A549 (cell line): ENCODE measurements at regions not wholly inside any gene's neighbourhood (a gene's known extent, or its start where the extent isn't known, plus 50 kb on each side); places are given as distances from the start of the nearest gene placed in this dataset.

Experiments
- ATAC-seq, 2 experiments: fragments of 200-7000 bp in 1 of 2; fragments of >200 bp in 1 of 2; cut with Nextera tagmentation in 1 of 2; cut with Tn5 transposase in 1 of 2; 3 replicates each; pipeline versions ENCODE4 v1.8.0 to v1.9.1; 2018 to 2020; ENCODE audit warnings: mild to moderate bottlenecking in 1 of 2, moderate library complexity in 1 of 2
- CTCF ChIA-PET: fragments of 300-600 bp; sonication (Branson Sonifier 250); formaldehyde crosslinking; extraction: SDS; loops from one replicate; lab custom pipeline; 2021; ENCODE audit warnings: antibody characterized with exemption, inconsistent platforms; lab: Yijun Ruan, JAX
- POLR2A ChIA-PET: fragments of 350-600 bp; formaldehyde crosslinking; extraction: SDS; loops from one replicate; lab custom pipeline; 2021; ENCODE audit warnings: antibody characterized with exemption, inconsistent platforms; lab: Yijun Ruan, JAX
- DNase-seq, 2 experiments: peaks; one replicate each; pipeline versions ENCODE4 v3.0.0 to v3.0.0-alpha.2; 2011 to 2016; ENCODE audit warnings: low read depth in 1 of 2, low spot score in 1 of 2
- FAIRE-seq: peaks from 2 replicates; lab custom pipeline; 2011; peaks lifted over from hg19 to GRCh38; lab: Jason Lieb, UNC
- H3K27ac ChIP-seq, 2 experiments: fragments of >200 bp; sonication (Bioruptor Twin); formaldehyde crosslinking; 3 replicates each; pipeline ENCODE4 v1.5.1; 2016 to 2017
- H3K4me1 ChIP-seq: fragments of >200 bp; sonication (Bioruptor Twin); formaldehyde crosslinking; 3 replicates; pipeline ENCODE4 v1.6.1; 2016
- H3K4me2 ChIP-seq: fragments of >200 bp; sonication (Bioruptor Twin); formaldehyde crosslinking; 3 replicates; pipeline ENCODE4 v1.6.1; 2016
- H3K4me3 ChIP-seq: fragments of >200 bp; sonication (Bioruptor Twin); formaldehyde crosslinking; 3 replicates; pipeline ENCODE4 v1.5.1; 2016
- H3K9me3 ChIP-seq: fragments of >200 bp; sonication (Bioruptor Twin); formaldehyde crosslinking; 3 replicates; pipeline ENCODE4 v1.6.1; 2016
- EHMT2 ChIP-seq: fragments of 200-600 bp; sonication (generic); IDR thresholded peaks from 2 replicates; pipeline ENCODE4 v1.6.1; 2016; ENCODE audit warnings: antibody characterized with exemption, low read depth, mild to moderate bottlenecking, moderate library complexity
- GATA3 ChIP-seq: IDR thresholded peaks from 2 replicates; pipeline ENCODE4 v1.6.1; 2012; ENCODE audit warnings: borderline replicate concordance
- HOXB13 ChIP-seq: fragments of 250-450 bp; sonication (Bioruptor Pico); IDR thresholded peaks from 2 replicates; pipeline ENCODE4 v1.5.0; 2020; ENCODE audit warnings: low read depth, mild to moderate bottlenecking, moderate library complexity
- HOXB5 ChIP-seq: fragments of 250-450 bp; sonication (Bioruptor Pico); IDR thresholded peaks from 2 replicates; pipeline ENCODE4 v1.5.0; 2020; ENCODE audit warnings: mild to moderate bottlenecking, moderate library complexity
- MYC ChIP-seq: IDR thresholded peaks from 2 replicates; pipeline ENCODE4 v1.6.1; 2012; ENCODE audit warnings: mild to moderate bottlenecking, inconsistent platforms, low read length, improper control_type of control experiment, borderline replicate concordance
- NR3C1 ChIP-seq: fragments of >200 bp; sonication (Bioruptor Twin); formaldehyde crosslinking; IDR thresholded peaks from 3 replicates; pipeline ENCODE4 v1.6.1; 2017
- PHF8 ChIP-seq: fragments of 200-600 bp; sonication (generic); IDR thresholded peaks from 2 replicates; pipeline ENCODE4 v1.6.1; 2016; ENCODE audit warnings: low read depth, mild to moderate bottlenecking, antibody characterized with exemption, moderate library complexity, borderline replicate concordance
- POLR2AphosphoS2 ChIP-seq: conservative IDR thresholded peaks from 2 replicates; pipeline ENCODE4 v1.6.1; 2012; ENCODE audit warnings: low read length, improper control_type of control experiment, inconsistent platforms
- RCOR1 ChIP-seq: fragments of 150-350 bp; IDR thresholded peaks from 2 replicates; pipeline ENCODE4 v1.6.1; 2014; ENCODE audit warnings: antibody characterized with exemption, low read length, low read depth
- TP53 ChIP-seq: fragments of 250-450 bp; sonication (Bioruptor Pico); IDR thresholded peaks from 2 replicates; pipeline ENCODE4 v1.5.0; 2021; ENCODE audit warnings: mild to moderate bottlenecking, moderate library complexity
- ZC3H11A ChIP-seq: fragments of 450-650 bp; IDR thresholded peaks from 2 replicates; pipeline ENCODE4 v1.6.1; 2014; ENCODE audit warnings: antibody characterized with exemption, mild to moderate bottlenecking
- ZFP36 ChIP-seq: fragments of 450-650 bp; IDR thresholded peaks from 2 replicates; pipeline ENCODE4 v1.6.1; 2014; ENCODE audit warnings: borderline replicate concordance; ENCODE audit not compliant: partially characterized antibody
- WGBS: methylation state at CpG from one replicate; pipeline ENCODE4 v1.1.6; 2017; ENCODE audit errors: missing lambda C conversion rate; 5-methylcytosine and 5-hydroxymethylcytosine counted together
- TF ChIP-seq, protein P1 (sequence below): IDR thresholded peaks from 2 replicates; pipeline ENCODE4 v1.6.1; 2012
- TF ChIP-seq, protein P2 (sequence below): fragments of 200-600 bp; sonication (generic); IDR thresholded peaks from 2 replicates; pipeline ENCODE4 v1.6.1; 2016; ENCODE audit warnings: antibody characterized with exemption, mild to moderate bottlenecking, moderate library complexity
- TF ChIP-seq, protein P3 (sequence below): fragments of 150-350 bp; IDR thresholded peaks from 2 replicates; pipeline ENCODE4 v1.6.1; 2014; ENCODE audit warnings: low read depth, mild to moderate bottlenecking, low read length
- TF ChIP-seq, protein P4 (sequence below): IDR thresholded peaks from 2 replicates; pipeline ENCODE4 v1.6.1; 2012
- TF ChIP-seq, protein P5 (sequence below): IDR thresholded peaks from 2 replicates; pipeline ENCODE4 v1.6.1; 2012; ENCODE audit warnings: low read depth, borderline replicate concordance
- TF ChIP-seq, protein P6 (sequence below): fragments of >200 bp; sonication (Bioruptor Twin); formaldehyde crosslinking; IDR thresholded peaks from 3 replicates; pipeline ENCODE4 v1.5.1; 2016

DNA sequence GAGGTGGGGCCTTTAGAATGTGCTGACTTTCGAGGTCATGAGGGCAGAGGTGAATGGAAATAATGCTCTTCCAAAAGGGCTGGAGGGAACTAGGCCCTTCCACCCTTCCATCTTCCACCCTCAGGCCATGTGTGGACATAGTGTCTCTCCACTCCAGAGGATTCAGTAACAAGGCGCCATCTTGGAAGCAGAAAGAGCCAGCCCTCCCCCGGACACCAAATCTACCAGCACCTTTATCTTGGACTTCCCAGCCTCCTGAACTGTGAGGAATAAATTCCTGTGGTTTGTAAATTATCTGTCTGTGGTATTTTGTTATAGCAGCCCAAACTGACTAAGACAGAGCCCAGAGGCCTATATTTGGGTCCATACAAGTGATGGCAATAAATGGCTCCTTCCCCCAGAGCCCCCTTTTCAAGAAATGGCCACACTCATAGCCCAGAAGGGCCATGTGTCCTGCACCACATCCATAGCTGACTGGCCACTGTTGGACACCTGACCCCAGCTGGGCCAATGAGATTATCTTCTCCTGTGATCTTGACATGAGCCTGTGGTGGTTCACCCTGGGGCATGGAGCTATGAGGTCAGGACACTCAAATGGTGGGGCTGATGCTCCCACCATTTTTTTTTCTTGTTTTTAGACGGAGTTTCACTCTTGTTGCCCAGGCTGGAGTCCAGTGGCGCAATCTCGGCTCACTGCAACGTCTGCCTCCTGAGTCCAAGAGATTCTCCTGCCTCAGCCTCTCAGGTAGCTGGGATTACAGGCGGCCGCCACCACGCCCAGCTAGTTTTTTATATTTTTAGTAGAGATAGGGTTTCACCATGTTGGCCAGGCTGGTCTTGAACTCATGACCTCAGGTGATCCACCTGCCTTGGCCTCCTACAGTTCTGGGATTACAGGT, 114.9 kb downstream of the RRAGC start:
- no peak overlapping the region for H3K4me2 ChIP-seq
- ChIA-PET POLR2A (no interaction called here), CTCF (interaction anchor here (0.7 kb wide), 1 partner anchor 1023 kb away, joined by 3 read pairs; no protein-coding TSS in a partner anchor)
- ATAC-seq (no peak), FAIRE-seq (no peak), DNase-seq (no peak)
- 59% methylated on average over 10 of the region's 10 CpGs for WGBS
- no peak for TF ChIP-seq RCOR1
- TF ChIP-seq, protein P1, sequence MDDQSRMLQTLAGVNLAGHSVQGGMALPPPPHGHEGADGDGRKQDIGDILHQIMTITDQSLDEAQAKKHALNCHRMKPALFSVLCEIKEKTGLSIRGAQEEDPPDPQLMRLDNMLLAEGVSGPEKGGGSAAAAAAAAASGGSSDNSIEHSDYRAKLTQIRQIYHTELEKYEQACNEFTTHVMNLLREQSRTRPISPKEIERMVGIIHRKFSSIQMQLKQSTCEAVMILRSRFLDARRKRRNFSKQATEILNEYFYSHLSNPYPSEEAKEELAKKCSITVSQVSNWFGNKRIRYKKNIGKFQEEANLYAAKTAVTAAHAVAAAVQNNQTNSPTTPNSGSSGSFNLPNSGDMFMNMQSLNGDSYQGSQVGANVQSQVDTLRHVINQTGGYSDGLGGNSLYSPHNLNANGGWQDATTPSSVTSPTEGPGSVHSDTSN, result no peak
- no peak for TF ChIP-seq MYC
- TF ChIP-seq PHF8, result no peak
- TF ChIP-seq NR3C1, result no peak
- no peak for TF ChIP-seq TP53 (CRISPR knock-in tag)
- H3K4me3 ChIP-seq, result no peak overlapping the region
- no peaks in the 10 kb centered on the region for H3K4me1 ChIP-seq
- H3K27ac ChIP-seq, result no peak overlapping the region
- no peaks in the 10 kb centered on the region for H3K9me3 ChIP-seq

DNA sequence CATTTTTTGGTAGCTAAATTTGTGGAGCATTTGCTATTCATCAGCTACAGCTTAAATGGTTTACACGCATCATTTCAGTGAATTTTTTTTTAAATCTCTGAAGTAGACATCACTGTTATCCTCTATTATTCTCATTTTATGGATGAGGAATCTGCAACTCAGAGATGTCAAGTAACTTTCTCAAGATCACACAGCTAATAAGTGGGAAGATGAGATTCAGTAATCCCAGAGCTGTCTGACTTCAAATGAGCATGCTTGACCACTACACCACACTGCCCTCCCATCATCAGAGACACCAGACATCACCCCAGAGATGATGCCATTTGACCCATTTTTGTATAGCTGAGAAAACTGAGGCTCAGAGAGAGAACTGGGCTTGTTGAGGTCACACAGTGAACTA, 116.4 kb downstream of the RRAGC start:
- no peak overlapping the region for H3K4me2 ChIP-seq
- H3K4me3 ChIP-seq, result no peak overlapping the region
- ATAC-seq (no peak), FAIRE-seq (no peak), DNase-seq (no peak)
- TF ChIP-seq EHMT2, result no peak
- TF ChIP-seq, protein P2, sequence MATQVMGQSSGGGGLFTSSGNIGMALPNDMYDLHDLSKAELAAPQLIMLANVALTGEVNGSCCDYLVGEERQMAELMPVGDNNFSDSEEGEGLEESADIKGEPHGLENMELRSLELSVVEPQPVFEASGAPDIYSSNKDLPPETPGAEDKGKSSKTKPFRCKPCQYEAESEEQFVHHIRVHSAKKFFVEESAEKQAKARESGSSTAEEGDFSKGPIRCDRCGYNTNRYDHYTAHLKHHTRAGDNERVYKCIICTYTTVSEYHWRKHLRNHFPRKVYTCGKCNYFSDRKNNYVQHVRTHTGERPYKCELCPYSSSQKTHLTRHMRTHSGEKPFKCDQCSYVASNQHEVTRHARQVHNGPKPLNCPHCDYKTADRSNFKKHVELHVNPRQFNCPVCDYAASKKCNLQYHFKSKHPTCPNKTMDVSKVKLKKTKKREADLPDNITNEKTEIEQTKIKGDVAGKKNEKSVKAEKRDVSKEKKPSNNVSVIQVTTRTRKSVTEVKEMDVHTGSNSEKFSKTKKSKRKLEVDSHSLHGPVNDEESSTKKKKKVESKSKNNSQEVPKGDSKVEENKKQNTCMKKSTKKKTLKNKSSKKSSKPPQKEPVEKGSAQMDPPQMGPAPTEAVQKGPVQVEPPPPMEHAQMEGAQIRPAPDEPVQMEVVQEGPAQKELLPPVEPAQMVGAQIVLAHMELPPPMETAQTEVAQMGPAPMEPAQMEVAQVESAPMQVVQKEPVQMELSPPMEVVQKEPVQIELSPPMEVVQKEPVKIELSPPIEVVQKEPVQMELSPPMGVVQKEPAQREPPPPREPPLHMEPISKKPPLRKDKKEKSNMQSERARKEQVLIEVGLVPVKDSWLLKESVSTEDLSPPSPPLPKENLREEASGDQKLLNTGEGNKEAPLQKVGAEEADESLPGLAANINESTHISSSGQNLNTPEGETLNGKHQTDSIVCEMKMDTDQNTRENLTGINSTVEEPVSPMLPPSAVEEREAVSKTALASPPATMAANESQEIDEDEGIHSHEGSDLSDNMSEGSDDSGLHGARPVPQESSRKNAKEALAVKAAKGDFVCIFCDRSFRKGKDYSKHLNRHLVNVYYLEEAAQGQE, result no peak
- no peak for TF ChIP-seq POLR2AphosphoS2
- TF ChIP-seq, protein P3, sequence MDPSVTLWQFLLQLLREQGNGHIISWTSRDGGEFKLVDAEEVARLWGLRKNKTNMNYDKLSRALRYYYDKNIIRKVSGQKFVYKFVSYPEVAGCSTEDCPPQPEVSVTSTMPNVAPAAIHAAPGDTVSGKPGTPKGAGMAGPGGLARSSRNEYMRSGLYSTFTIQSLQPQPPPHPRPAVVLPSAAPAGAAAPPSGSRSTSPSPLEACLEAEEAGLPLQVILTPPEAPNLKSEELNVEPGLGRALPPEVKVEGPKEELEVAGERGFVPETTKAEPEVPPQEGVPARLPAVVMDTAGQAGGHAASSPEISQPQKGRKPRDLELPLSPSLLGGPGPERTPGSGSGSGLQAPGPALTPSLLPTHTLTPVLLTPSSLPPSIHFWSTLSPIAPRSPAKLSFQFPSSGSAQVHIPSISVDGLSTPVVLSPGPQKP, result no peak
- TF ChIP-seq, protein P4, sequence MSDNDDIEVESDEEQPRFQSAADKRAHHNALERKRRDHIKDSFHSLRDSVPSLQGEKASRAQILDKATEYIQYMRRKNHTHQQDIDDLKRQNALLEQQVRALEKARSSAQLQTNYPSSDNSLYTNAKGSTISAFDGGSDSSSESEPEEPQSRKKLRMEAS, result no peak
- no peak for TF ChIP-seq HOXB5
- TF ChIP-seq, protein P5, sequence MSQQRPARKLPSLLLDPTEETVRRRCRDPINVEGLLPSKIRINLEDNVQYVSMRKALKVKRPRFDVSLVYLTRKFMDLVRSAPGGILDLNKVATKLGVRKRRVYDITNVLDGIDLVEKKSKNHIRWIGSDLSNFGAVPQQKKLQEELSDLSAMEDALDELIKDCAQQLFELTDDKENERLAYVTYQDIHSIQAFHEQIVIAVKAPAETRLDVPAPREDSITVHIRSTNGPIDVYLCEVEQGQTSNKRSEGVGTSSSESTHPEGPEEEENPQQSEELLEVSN, result no peak
- TF ChIP-seq ZC3H11A, result no peak
- no peaks in the 10 kb centered on the region for H3K4me1 ChIP-seq
- POLR2A ChIA-PET, result no interaction called here
- 92% methylated on average over 1 of the region's 1 CpG for WGBS
- H3K27ac ChIP-seq, result no peak overlapping the region
- H3K9me3 ChIP-seq, result no peaks in the 10 kb centered on the region
- CTCF ChIA-PET, result no interaction called here

DNA sequence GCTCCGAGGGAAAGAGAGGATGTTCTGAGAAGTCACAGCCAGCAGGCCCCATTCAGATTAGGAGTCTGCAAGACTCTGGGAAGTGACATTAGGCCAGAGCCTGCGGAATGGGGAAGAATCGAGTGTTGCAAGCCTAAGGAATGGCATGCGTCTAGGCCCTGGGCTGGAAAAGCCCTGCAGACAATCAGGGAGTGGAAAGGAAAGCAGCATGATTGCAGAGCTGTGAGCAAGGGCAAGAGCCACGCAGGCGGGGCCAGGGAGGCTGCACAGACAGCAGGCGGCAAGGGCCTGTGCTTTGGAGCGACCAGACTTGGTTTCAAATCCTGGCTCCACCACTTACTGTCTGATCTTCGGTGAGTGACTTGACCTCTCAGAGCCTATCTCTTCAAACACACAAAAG, 118.2 kb downstream of the RRAGC start:
- Histone ChIP-seq H3K4me1 (no peaks in the 10 kb centered on the region), H3K27ac (no peak overlapping the region)
- 54% methylated on average over 9 of the region's 9 CpGs for WGBS
- CTCF ChIA-PET, result interaction anchor here (0.7 kb wide), 1 partner anchor 1809 kb away, joined by 3 read pairs; no protein-coding TSS in a partner anchor
- no peak for TF ChIP-seq ZFP36
- TF ChIP-seq HOXB13 (CRISPR knock-in tag), result no peak
- TF ChIP-seq, protein P6, sequence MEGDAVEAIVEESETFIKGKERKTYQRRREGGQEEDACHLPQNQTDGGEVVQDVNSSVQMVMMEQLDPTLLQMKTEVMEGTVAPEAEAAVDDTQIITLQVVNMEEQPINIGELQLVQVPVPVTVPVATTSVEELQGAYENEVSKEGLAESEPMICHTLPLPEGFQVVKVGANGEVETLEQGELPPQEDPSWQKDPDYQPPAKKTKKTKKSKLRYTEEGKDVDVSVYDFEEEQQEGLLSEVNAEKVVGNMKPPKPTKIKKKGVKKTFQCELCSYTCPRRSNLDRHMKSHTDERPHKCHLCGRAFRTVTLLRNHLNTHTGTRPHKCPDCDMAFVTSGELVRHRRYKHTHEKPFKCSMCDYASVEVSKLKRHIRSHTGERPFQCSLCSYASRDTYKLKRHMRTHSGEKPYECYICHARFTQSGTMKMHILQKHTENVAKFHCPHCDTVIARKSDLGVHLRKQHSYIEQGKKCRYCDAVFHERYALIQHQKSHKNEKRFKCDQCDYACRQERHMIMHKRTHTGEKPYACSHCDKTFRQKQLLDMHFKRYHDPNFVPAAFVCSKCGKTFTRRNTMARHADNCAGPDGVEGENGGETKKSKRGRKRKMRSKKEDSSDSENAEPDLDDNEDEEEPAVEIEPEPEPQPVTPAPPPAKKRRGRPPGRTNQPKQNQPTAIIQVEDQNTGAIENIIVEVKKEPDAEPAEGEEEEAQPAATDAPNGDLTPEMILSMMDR, result no peak
- no peak for TF ChIP-seq GATA3
- TF ChIP-seq, all 56 proteins: peak for 0
- Histone ChIP-seq H3K4me2 (no peak overlapping the region), H3K9me3 (no peaks in the 10 kb centered on the region), H3K4me3 (no peak overlapping the region)
- ATAC-seq (no peak), DNase-seq (no peak), FAIRE-seq (no peak)
- POLR2A ChIA-PET, result no interaction called here
